ENCODE measurements at regions not wholly inside any gene's neighbourhood (a gene's known extent, or its start where the extent isn't known, plus 50 kb on each side); places are given as distances from the start of the nearest gene placed in this dataset.

- WGBS = 90% methylated on average over 4 of the region's 4 CpGs
- DNase-seq (ENCODE audit: low spot score) = no peak
Observed at GRCh38 chr6:9025796-9026394, 590.5 kb upstream of the SLC35B3 start.

GRCh38 chr6:9025228-9025627, 589.9 kb upstream of the SLC35B3 start:
- Histone ChIP-seq H3K9me3 (ENCODE audit: control insufficient read depth in 4 of 4, low read length in 3 of 4) (no peaks in the 10 kb centered on the region), H3K27me3 (ENCODE audit: control insufficient read depth in 4 of 4, insufficient read depth in 4 of 4, low read length in 3 of 4) (no peaks in the 10 kb centered on the region), H3K4me1 (ENCODE audit: control insufficient read depth in 4 of 4, insufficient read depth in 4 of 4, low read length in 3 of 4) (no peaks in the 10 kb centered on the region), H3K4me3 (ENCODE audit: low read depth in 1 of 3, low read length in 3 of 3) (no peak overlapping the region), H3K27ac (ENCODE audit: low read depth in 1 of 2, low read length in 2 of 2) (no peak overlapping the region), H3K9ac (ENCODE audit: low read depth in 1 of 2, low read length in 2 of 2) (no peak overlapping the region), H3K36me3 (ENCODE audit: control insufficient read depth in 4 of 4, insufficient read depth in 3 of 4, low read depth in 1 of 4, low read length in 3 of 4) (no peaks in the 10 kb centered on the region)
- 90% methylated on average over 13 of the region's 13 CpGs for WGBS
- no peak for DNase-seq (ENCODE audit: low spot score)
- TF ChIP-seq YY1 (IDR thresholded peaks at IDR 0.05) = no peak
- no peak for TF ChIP-seq HNF4G (IDR thresholded peaks at IDR 0.05)
- TF ChIP-seq MAX (IDR thresholded peaks at IDR 0.05) = no peak
- no peak for TF ChIP-seq RAD21 (IDR thresholded peaks at IDR 0.05)
- TF ChIP-seq GABPA (IDR thresholded peaks at IDR 0.05 in 1 of 2, conservative IDR thresholded peaks at IDR 0.05 in 1 of 2) = no peak
- TF ChIP-seq CTCF (IDR thresholded peaks at IDR 0.05; ENCODE audit: low read depth, low read length, missing input control) = no peak
- no peak for TF ChIP-seq FOXA2 (IDR thresholded peaks at IDR 0.05)
- TF ChIP-seq ZBTB33 (IDR thresholded peaks at IDR 0.05) = no peak
- TF ChIP-seq NR2F2 (IDR thresholded peaks at IDR 0.05) = no peak
- no peak for TF ChIP-seq JUND (IDR thresholded peaks at IDR 0.05)
- no peak for TF ChIP-seq TAF1 (conservative IDR thresholded peaks at IDR 0.05)
- no peak for TF ChIP-seq SP1 (IDR thresholded peaks at IDR 0.05)
- TF ChIP-seq EGR1 (IDR thresholded peaks at IDR 0.05; ENCODE audit: low read depth in 2 of 2) = no peak
- TF ChIP-seq HNF4A (conservative IDR thresholded peaks at IDR 0.05) = no peak

More at GRCh38 chr6:9025796-9026394, 590.5 kb upstream of the SLC35B3 start:
- Histone ChIP-seq H3K27me3 (ENCODE audit: control insufficient read depth in 4 of 4, insufficient read depth in 4 of 4, low read length in 3 of 4) (no peaks in the 10 kb centered on the region), H3K4me3 (ENCODE audit: low read depth in 1 of 3, low read length in 3 of 3) (no peak overlapping the region), H3K9ac (ENCODE audit: low read depth in 1 of 2, low read length in 2 of 2) (no peak overlapping the region), H3K27ac (ENCODE audit: low read depth in 1 of 2, low read length in 2 of 2) (no peak overlapping the region), H3K4me1 (ENCODE audit: control insufficient read depth in 4 of 4, insufficient read depth in 4 of 4, low read length in 3 of 4) (no peaks in the 10 kb centered on the region), H3K36me3 (ENCODE audit: control insufficient read depth in 4 of 4, insufficient read depth in 3 of 4, low read depth in 1 of 4, low read length in 3 of 4) (no peaks in the 10 kb centered on the region), H3K9me3 (ENCODE audit: control insufficient read depth in 4 of 4, low read length in 3 of 4) (no peaks in the 10 kb centered on the region)
- no peak for TF ChIP-seq HNF4A (conservative IDR thresholded peaks at IDR 0.05)
- TF ChIP-seq HNF4G (IDR thresholded peaks at IDR 0.05) = no peak
- TF ChIP-seq CTCF (IDR thresholded peaks at IDR 0.05; ENCODE audit: low read depth, low read length, missing input control) = no peak
- TF ChIP-seq GABPA (IDR thresholded peaks at IDR 0.05 in 1 of 2, conservative IDR thresholded peaks at IDR 0.05 in 1 of 2) = no peak
- no peak for TF ChIP-seq RXRA (IDR thresholded peaks at IDR 0.05)
- TF ChIP-seq MAX (IDR thresholded peaks at IDR 0.05) = no peak
- no peak for TF ChIP-seq ZBTB33 (IDR thresholded peaks at IDR 0.05)
- TF ChIP-seq FOXA1 (IDR thresholded peaks at IDR 0.05) = no peak
- TF ChIP-seq RAD21 (IDR thresholded peaks at IDR 0.05) = no peak

Measured in liver (tissue), 8 donors.